ENCODE measurements at regions not wholly inside any gene's neighbourhood (a gene's known extent, or its start where the extent isn't known, plus 50 kb on each side); places are given as distances from the start of the nearest gene placed in this dataset.

- TF ChIP-seq CTCF (conservative IDR thresholded peaks at IDR 0.05): no peak
- TF ChIP-seq ZFX (IDR thresholded peaks at IDR 0.05): no peak
Measured at GRCh38 chr11:121757480-121758125, 304.8 kb upstream of the SORL1-AS1 start.

Measured in C4-2B (cell line).